ENCODE measurements at regions not wholly inside any gene's neighbourhood (a gene's known extent, or its start where the extent isn't known, plus 50 kb on each side); places are given as distances from the start of the nearest gene placed in this dataset.

GRCh38 chr2:60064687-60065389 is 488.6 kb downstream of the BCL11A start:
- TF ChIP-seq CTCF (IDR thresholded peaks at IDR 0.05; ENCODE audit: low read depth, low read length), result no peak
- TF ChIP-seq EZH2phosphoT487 (IDR thresholded peaks at IDR 0.05; ENCODE audit: low read depth), result no peak

Data from OCI-LY3 (cell line).